Mesothelial cell of epicardium (in vitro differentiated cells): ENCODE measurements at regions not wholly inside any gene's neighbourhood (a gene's known extent, or its start where the extent isn't known, plus 50 kb on each side); places are given as distances from the start of the nearest gene placed in this dataset.

Source experiments
- DNase-seq, 2 experiments: peaks; one replicate each; pipeline ENCODE4 v3.0.0; 2021; ENCODE audit warnings: low spot score in 2 of 2; ENCODE audit not compliant: unreplicated experiment in 2 of 2
- H3K27ac Mint-ChIP-seq: 2 replicates; pipeline ENCODE4 v1.8.0; 2021; ENCODE audit warnings: mixed read lengths
- H3K27me3 Mint-ChIP-seq: 2 replicates; pipeline ENCODE4 v1.8.0; 2021; ENCODE audit warnings: low read depth, mixed read lengths
- H3K36me3 Mint-ChIP-seq: 2 replicates; pipeline ENCODE4 v1.8.0; 2021; ENCODE audit warnings: mixed read lengths
- H3K4me1 Mint-ChIP-seq: 2 replicates; pipeline ENCODE4 v1.8.0; 2021; ENCODE audit warnings: mixed read lengths
- H3K4me3 Mint-ChIP-seq: 2 replicates; pipeline ENCODE4 v1.8.0; 2021; ENCODE audit warnings: mild to moderate bottlenecking, moderate library complexity, mixed read lengths
- H3K9me3 Mint-ChIP-seq: 2 replicates; pipeline ENCODE4 v1.8.0; 2021; ENCODE audit warnings: mixed read lengths
- CTCF ChIP-seq: fragments of 200-600 bp; sonication (generic); IDR thresholded peaks from one replicate; pipeline ENCODE4 v1.5.0; 2021; ENCODE audit warnings: antibody characterized with exemption; ENCODE audit not compliant: unreplicated experiment

DNA sequence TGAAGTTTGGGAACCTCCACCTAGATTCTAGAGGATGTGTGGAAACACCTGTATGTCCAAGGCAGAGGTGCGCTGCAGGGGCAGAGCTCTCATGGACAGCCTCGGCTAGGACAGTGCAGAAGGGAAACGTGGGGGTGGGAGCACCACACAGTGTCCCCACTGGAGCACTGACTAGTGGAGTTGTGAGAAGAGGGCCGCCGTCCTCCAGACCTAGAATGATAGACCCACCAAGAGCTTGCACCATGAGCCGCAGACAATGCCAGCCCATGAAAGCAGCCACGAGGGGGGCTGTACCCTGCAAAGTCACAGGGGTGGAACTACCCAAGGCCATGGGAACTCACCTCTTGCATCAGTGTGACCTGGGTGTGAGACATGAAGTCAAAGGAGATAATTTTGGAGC is 274.5 kb upstream of the FMR1 start:
- no peak for DNase-seq
- H3K4me3 Mint-ChIP-seq = no peak overlapping the region
- H3K4me1 Mint-ChIP-seq = no peaks in the 10 kb centered on the region
- no peak overlapping the region for H3K27ac Mint-ChIP-seq
- no peaks in the 10 kb centered on the region for H3K36me3 Mint-ChIP-seq
- TF ChIP-seq CTCF = no peak
- H3K27me3 Mint-ChIP-seq = no peaks in the 10 kb centered on the region
- peaks cover 50% of the 10 kb centered on the region for H3K9me3 Mint-ChIP-seq

GRCh38 chrX:147646949-147647723 is 264.6 kb upstream of the FMR1 start:
- Mint-ChIP-seq H3K4me1 (no peaks in the 10 kb centered on the region), H3K36me3 (no peaks in the 10 kb centered on the region), H3K27ac (no peak overlapping the region), H3K27me3 (no peaks in the 10 kb centered on the region), H3K9me3 (peaks cover 46% of the 10 kb centered on the region), H3K4me3 (no peak overlapping the region)
- DNase-seq = no peak
- no peak for TF ChIP-seq CTCF

GRCh38 chrX:147675819-147676218 is 235.9 kb upstream of the FMR1 start:
- Mint-ChIP-seq H3K4me1 (peaks cover 2% of the 10 kb centered on the region), H3K27me3 (no peaks in the 10 kb centered on the region), H3K27ac (no peak overlapping the region), H3K4me3 (no peak overlapping the region), H3K36me3 (no peaks in the 10 kb centered on the region), H3K9me3 (peaks cover 58% of the 10 kb centered on the region)
- TF ChIP-seq CTCF = no peak
- no peak for DNase-seq

DNA sequence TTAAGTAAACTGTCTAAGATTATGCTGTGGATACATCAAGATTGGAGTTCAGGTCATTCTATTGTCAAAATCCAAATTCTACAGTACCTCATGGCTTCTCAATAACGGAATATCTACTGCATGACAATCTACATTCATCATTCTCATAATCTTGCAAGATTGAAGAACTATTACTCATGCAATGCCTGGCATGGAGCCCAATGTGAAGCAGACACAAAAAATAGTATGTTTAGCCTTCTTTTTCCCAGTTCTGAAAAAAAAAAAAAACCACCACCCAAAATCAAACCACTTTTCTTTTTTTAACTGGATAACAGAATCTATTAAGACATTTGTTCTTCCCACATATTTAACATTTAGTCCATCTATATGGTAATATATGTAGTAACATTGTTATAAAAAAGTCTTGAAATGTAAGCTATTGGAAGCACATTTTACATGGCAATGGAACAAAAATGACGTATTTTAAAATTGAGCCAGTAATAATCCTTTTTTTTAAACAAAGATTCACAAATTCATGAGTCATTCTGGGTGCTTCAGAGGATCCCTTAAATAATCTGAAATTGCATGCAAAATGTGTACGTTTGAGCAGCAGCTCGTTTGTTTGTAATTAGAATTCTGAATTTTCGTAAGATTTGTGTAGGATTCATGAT is 232.2 kb upstream of the FMR1 start:
- no peak overlapping the region for H3K27ac Mint-ChIP-seq
- H3K4me3 Mint-ChIP-seq = no peak overlapping the region
- peaks cover 2% of the 10 kb centered on the region for H3K4me1 Mint-ChIP-seq
- no peak for TF ChIP-seq CTCF
- no peak for DNase-seq
- peaks cover 55% of the 10 kb centered on the region for H3K9me3 Mint-ChIP-seq
- no peaks in the 10 kb centered on the region for H3K27me3 Mint-ChIP-seq
- no peaks in the 10 kb centered on the region for H3K36me3 Mint-ChIP-seq

GRCh38 chrX:147680251-147680650 is 231.5 kb upstream of the FMR1 start:
- TF ChIP-seq CTCF = no peak
- Mint-ChIP-seq H3K36me3 (no peaks in the 10 kb centered on the region), H3K9me3 (peaks cover 53% of the 10 kb centered on the region), H3K4me1 (peaks cover 2% of the 10 kb centered on the region), H3K27ac (no peak overlapping the region), H3K4me3 (no peak overlapping the region), H3K27me3 (no peaks in the 10 kb centered on the region)
- no peak for DNase-seq
